Natural killer cell (primary cell): ENCODE measurements at regions not wholly inside any gene's neighbourhood (a gene's known extent, or its start where the extent isn't known, plus 50 kb on each side); places are given as distances from the start of the nearest gene placed in this dataset.

Experiments used
- ATAC-seq, 3 donors: fragments of 150-1000 bp in 2 of 3; fragments of 200-7000 bp in 1 of 3; cut with Tn5 transposase; 1 replicate in 1 of 3; 2 replicates in 2 of 3; pipeline ENCODE4 v1.10.0; 2021; ENCODE audit warnings: mild to moderate bottlenecking in 2 of 3, moderate library complexity in 2 of 3
- DNase-seq, 2 donors: peaks; one replicate each; pipeline versions ENCODE4 v3.0.0 to v3.0.0-alpha.2; 2013 to 2021; ENCODE audit warnings: mixed read lengths in 1 of 2
- H3K27ac ChIP-seq: one replicate; pipeline ENCODE4 v1.5.1; 2013; ENCODE audit warnings: mild to moderate bottlenecking, low read length
- H3K27me3 ChIP-seq: one replicate; pipeline ENCODE4 v1.6.1; 2013; ENCODE audit warnings: low read length; ENCODE audit not compliant: control insufficient read depth, insufficient read depth
- H3K36me3 ChIP-seq: one replicate; pipeline ENCODE4 v1.6.1; 2013; ENCODE audit warnings: low read length; ENCODE audit not compliant: control insufficient read depth, insufficient read depth
- H3K4me1 ChIP-seq: one replicate; pipeline ENCODE4 v1.6.1; 2013; ENCODE audit warnings: low read length; ENCODE audit not compliant: control insufficient read depth, insufficient read depth
- H3K4me3 ChIP-seq: one replicate; pipeline ENCODE4 v1.5.1; 2013; ENCODE audit warnings: low read length
- H3K9me3 ChIP-seq: one replicate; pipeline ENCODE4 v1.6.1; 2013; ENCODE audit warnings: low read length; ENCODE audit not compliant: control insufficient read depth, insufficient read depth
- H3K27ac Mint-ChIP-seq, 2 donors: one replicate each; pipeline ENCODE4 v1.8.0; 2022; ENCODE audit warnings: mild to moderate bottlenecking in 2 of 2, mixed read lengths in 2 of 2, moderate library complexity in 1 of 2
- H3K27me3 Mint-ChIP-seq, 2 donors: one replicate each; pipeline ENCODE4 v1.8.0; 2022; ENCODE audit warnings: low read depth in 2 of 2, mixed read lengths in 2 of 2
- H3K36me3 Mint-ChIP-seq: one replicate; pipeline ENCODE4 v1.8.0; 2022; ENCODE audit warnings: mixed read lengths
- H3K4me1 Mint-ChIP-seq, 2 donors: one replicate each; pipeline ENCODE4 v1.8.0; 2022; ENCODE audit warnings: mixed read lengths in 2 of 2
- H3K4me3 Mint-ChIP-seq: one replicate; pipeline ENCODE4 v1.8.0; 2022; ENCODE audit warnings: mild to moderate bottlenecking, moderate library complexity, mixed read lengths
- H3K9me3 Mint-ChIP-seq, 2 donors: one replicate each; pipeline ENCODE4 v1.8.0; 2022; ENCODE audit warnings: mixed read lengths in 2 of 2
- CTCF ChIP-seq: fragments of 200-600 bp; IDR thresholded peaks from one replicate; pipeline ENCODE4 v1.8.0; 2022; ENCODE audit warnings: antibody characterized with exemption
- WGBS: methylation state at CpG from one replicate; pipeline ENCODE4 v1.1.7; 2013; ENCODE audit warnings: missing lambda C conversion rate; ENCODE audit not compliant: insufficient coverage; 5-methylcytosine and 5-hydroxymethylcytosine counted together
- intact Hi-C: fragments of 100-400 bp; cut with micrococcal nuclease; formaldehyde crosslinking; loops from one replicate; pipeline ENCODE4 v1.14.2; 2022

GRCh38 chr5:38731461-38731860 is 114.4 kb upstream of the OSMR start:
- Mint-ChIP-seq H3K4me3 (no peak overlapping the region), H3K4me1 (no peaks in the 10 kb centered on the region), H3K27me3 (peaks cover 7 to 16% of the 10 kb centered on the region in 2 donors), H3K9me3 (no peaks in the 10 kb centered on the region), H3K27ac (no peak overlapping the region), H3K36me3 (no peaks in the 10 kb centered on the region)
- WGBS = 89% methylated on average over 4 of the region's 4 CpGs
- no peak for TF ChIP-seq CTCF
- no peak for DNase-seq
- ATAC-seq = no peak
- Histone ChIP-seq H3K4me3 (no peak overlapping the region), H3K36me3 (no peaks in the 10 kb centered on the region), H3K4me1 (no peaks in the 10 kb centered on the region), H3K27ac (no peak overlapping the region), H3K27me3 (no peaks in the 10 kb centered on the region), H3K9me3 (no peaks in the 10 kb centered on the region)
- intact Hi-C loops = no loop called here

GRCh38 chr5:38734353-38734752 is 111.5 kb upstream of the OSMR start:
- Histone ChIP-seq H3K27me3 (no peaks in the 10 kb centered on the region), H3K4me1 (no peaks in the 10 kb centered on the region), H3K36me3 (no peaks in the 10 kb centered on the region), H3K4me3 (no peak overlapping the region), H3K9me3 (no peaks in the 10 kb centered on the region), H3K27ac (no peak overlapping the region)
- H3K9me3 Mint-ChIP-seq = no peaks in the 10 kb centered on the region
- DNase-seq = no peak
- peaks cover 8 to 10% of the 10 kb centered on the region in 2 donors for H3K27me3 Mint-ChIP-seq
- intact Hi-C loops = no loop called here
- H3K4me3 Mint-ChIP-seq = no peak overlapping the region
- 31% methylated on average over 3 of the region's 4 CpGs for WGBS
- ATAC-seq = no peak
- no peaks in the 10 kb centered on the region for H3K36me3 Mint-ChIP-seq
- no peaks in the 10 kb centered on the region for H3K4me1 Mint-ChIP-seq
- no peak overlapping the region for H3K27ac Mint-ChIP-seq
- no peak for TF ChIP-seq CTCF

- Histone ChIP-seq H3K27me3 (no peaks in the 10 kb centered on the region), H3K27ac (no peak overlapping the region), H3K36me3 (no peaks in the 10 kb centered on the region), H3K4me3 (no peak overlapping the region), H3K4me1 (no peaks in the 10 kb centered on the region), H3K9me3 (no peaks in the 10 kb centered on the region)
- no peaks in the 10 kb centered on the region for H3K9me3 Mint-ChIP-seq
- no peak for TF ChIP-seq CTCF
- WGBS = 50% methylated on average over 2 of the region's 2 CpGs
- ATAC-seq (no peak), DNase-seq (no peak)
- no peaks in the 10 kb centered on the region for H3K4me1 Mint-ChIP-seq
- no peaks in the 10 kb centered on the region for H3K36me3 Mint-ChIP-seq
- no peak overlapping the region for H3K4me3 Mint-ChIP-seq
- H3K27ac Mint-ChIP-seq = no peak overlapping the region
- intact Hi-C loops = no loop called here
- peaks cover 5 to 8% of the 10 kb centered on the region in 2 donors for H3K27me3 Mint-ChIP-seq
These were observed 109.7 kb upstream of the OSMR start for GRCh38 chr5:38736089-38736488.

- WGBS = 89% methylated on average over 6 of the region's 6 CpGs
These were observed 107.8 kb upstream of the OSMR start for GRCh38 chr5:38737976-38738375.

More at GRCh38 chr5:38737976-38738375, 107.8 kb upstream of the OSMR start:
- Mint-ChIP-seq H3K27me3 (peaks cover 5 to 8% of the 10 kb centered on the region in 2 donors), H3K4me1 (no peaks in the 10 kb centered on the region), H3K4me3 (no peak overlapping the region), H3K36me3 (peaks cover 4% of the 10 kb centered on the region), H3K9me3 (peaks cover 3% of the 10 kb centered on the region in 2 donors), H3K27ac (no peak overlapping the region)
- no peak for TF ChIP-seq CTCF
- Histone ChIP-seq H3K4me3 (no peak overlapping the region), H3K4me1 (no peaks in the 10 kb centered on the region), H3K27me3 (no peaks in the 10 kb centered on the region), H3K27ac (no peak overlapping the region), H3K36me3 (no peaks in the 10 kb centered on the region), H3K9me3 (peaks cover 3% of the 10 kb centered on the region)
- intact Hi-C loops = no loop called here
- no peak for DNase-seq
- no peak for ATAC-seq
